Tibial nerve (tissue), 4 donors: ENCODE measurements at regions not wholly inside any gene's neighbourhood (a gene's known extent, or its start where the extent isn't known, plus 50 kb on each side); places are given as distances from the start of the nearest gene placed in this dataset.

ENCODE experiments used
- DNase-seq, 2 donors: peaks; one replicate each; pipeline ENCODE4 v3.0.0-alpha.2; 2019; ENCODE audit warnings: low spot score in 2 of 2
- H3K27ac ChIP-seq, 4 donors: fragments of 200-600 bp; sonication (generic) in 3 of 4; one replicate each; pipeline ENCODE4 v1.5.1; 2017 to 2019; ENCODE audit warnings: mild to moderate bottlenecking in 1 of 4
- H3K27me3 ChIP-seq, 2 donors: fragments of 200-600 bp; sonication (generic) in 1 of 2; one replicate each; pipeline versions ENCODE4 v1.5.1 to v1.6.0; 2017 to 2019
- H3K36me3 ChIP-seq, 3 donors: fragments of 200-600 bp; sonication (generic); one replicate each; pipeline ENCODE4 v1.5.1; 2018 to 2019
- H3K4me1 ChIP-seq, 4 donors: fragments of 200-600 bp; sonication (generic) in 3 of 4; one replicate each; pipeline ENCODE4 v1.5.1; 2017 to 2019
- H3K4me3 ChIP-seq, 4 donors: fragments of 200-600 bp; sonication (generic) in 3 of 4; one replicate each; pipeline ENCODE4 v1.5.1; 2017 to 2019; ENCODE audit warnings: mild to moderate bottlenecking in 1 of 4, moderate library complexity in 1 of 4
- H3K9me3 ChIP-seq, 4 donors: fragments of 200-600 bp; sonication (generic) in 3 of 4; one replicate each; pipeline ENCODE4 v1.5.1; 2017 to 2019
- EP300 ChIP-seq, 2 donors: sonication (generic); formaldehyde crosslinking; IDR thresholded peaks; one replicate each; pipeline ENCODE4 v1.6.1; 2017; ENCODE audit warnings: antibody characterized with exemption in 2 of 2, mild to moderate bottlenecking in 1 of 2
- POLR2A ChIP-seq, 2 donors: fragments of 450-650 bp; IDR thresholded peaks; one replicate each; pipeline ENCODE4 v1.6.1; 2017; ENCODE audit warnings: antibody characterized with exemption in 2 of 2, mild to moderate bottlenecking in 2 of 2, moderate library complexity in 2 of 2
- WGBS, 2 donors: methylation state at CpG; one replicate each; pipeline ENCODE4 v1.1.5; 2018; 5-methylcytosine and 5-hydroxymethylcytosine counted together
- TF ChIP-seq, protein P1 (sequence below), 5 experiments: fragments of 200-600 bp in 3 of 5; fragments of 450-650 bp in 2 of 5; sonication (generic) in 3 of 5; IDR thresholded peaks; one replicate each; pipeline ENCODE4 v1.5.1; 2016 to 2019; ENCODE audit warnings: antibody characterized with exemption in 5 of 5, mild to moderate bottlenecking in 3 of 5, moderate library complexity in 2 of 5

DNA sequence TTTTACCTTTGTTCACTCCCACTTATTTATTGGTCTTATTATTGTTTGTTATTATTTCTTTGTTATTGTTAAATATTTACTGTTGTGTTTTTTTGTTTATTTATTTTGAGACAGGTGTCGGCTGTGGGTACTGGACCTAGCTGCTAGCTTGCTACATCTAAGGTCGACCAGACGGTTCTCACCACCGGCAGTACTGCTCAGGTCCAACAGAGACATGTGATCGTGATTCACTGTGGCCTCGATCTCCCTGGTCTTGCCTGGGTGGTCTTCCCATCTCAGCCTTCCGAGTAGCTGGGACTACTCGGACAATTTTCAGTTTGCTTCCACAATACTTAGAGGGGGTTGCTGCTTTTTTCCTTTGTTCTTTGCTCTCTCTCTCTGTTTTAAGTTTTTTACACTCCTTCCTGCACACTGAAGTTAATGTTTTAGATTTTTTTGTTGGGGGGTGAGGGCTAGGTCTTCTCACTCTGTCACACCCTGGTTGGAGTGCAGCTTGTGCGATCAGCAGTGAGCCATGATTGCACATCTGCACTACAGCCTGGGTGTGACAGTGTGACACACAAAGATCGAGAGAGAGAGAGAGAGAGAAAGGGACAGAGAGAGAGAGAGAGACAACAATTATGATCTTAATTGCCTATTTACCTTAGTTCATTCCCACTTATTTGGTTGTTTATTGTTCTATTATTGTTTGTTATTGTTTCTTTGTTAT is 1432.4 kb downstream of the UQCRFS1 start:
- 77 to 98% methylated on average over 10 of the region's 10 CpGs for WGBS, 2 donors
- Histone ChIP-seq H3K9me3 (no peaks in the 10 kb centered on the region), H3K4me3 (no peak overlapping the region), H3K4me1 (no peaks in the 10 kb centered on the region), H3K27me3 (no peaks in the 10 kb centered on the region), H3K27ac (no peak overlapping the region), H3K36me3 (peaks cover 0 to 22% (median 0%) of the 10 kb centered on the region in 3 donors)
- TF ChIP-seq POLR2A (IDR thresholded peaks at IDR 0.05): no peak
- TF ChIP-seq EP300 (IDR thresholded peaks at IDR 0.05): no peak
- TF ChIP-seq, protein P1, sequence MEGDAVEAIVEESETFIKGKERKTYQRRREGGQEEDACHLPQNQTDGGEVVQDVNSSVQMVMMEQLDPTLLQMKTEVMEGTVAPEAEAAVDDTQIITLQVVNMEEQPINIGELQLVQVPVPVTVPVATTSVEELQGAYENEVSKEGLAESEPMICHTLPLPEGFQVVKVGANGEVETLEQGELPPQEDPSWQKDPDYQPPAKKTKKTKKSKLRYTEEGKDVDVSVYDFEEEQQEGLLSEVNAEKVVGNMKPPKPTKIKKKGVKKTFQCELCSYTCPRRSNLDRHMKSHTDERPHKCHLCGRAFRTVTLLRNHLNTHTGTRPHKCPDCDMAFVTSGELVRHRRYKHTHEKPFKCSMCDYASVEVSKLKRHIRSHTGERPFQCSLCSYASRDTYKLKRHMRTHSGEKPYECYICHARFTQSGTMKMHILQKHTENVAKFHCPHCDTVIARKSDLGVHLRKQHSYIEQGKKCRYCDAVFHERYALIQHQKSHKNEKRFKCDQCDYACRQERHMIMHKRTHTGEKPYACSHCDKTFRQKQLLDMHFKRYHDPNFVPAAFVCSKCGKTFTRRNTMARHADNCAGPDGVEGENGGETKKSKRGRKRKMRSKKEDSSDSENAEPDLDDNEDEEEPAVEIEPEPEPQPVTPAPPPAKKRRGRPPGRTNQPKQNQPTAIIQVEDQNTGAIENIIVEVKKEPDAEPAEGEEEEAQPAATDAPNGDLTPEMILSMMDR (IDR thresholded peaks at IDR 0.05): no peak
- DNase-seq: no peak

DNA sequence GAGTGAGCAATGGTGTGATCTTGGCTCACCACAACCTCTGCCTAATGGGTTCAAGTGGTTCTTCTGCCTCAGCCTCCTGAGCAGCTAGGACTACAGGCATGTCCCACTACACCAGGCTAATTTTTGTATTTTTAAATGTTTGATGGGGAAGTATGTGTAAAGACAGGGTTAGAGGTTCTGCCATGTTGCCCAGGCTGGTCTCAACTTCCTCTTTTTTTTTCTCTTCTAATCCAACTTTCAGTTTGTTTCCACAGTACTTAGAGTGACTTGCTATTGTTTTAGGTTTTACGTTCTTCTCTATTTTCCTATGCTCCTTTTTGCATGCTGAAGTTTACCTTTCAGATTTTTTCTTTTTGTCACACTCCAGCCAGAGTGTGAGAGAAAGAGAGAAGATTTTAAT is 1433.0 kb downstream of the UQCRFS1 start:
- H3K27me3 ChIP-seq: no peaks in the 10 kb centered on the region
- WGBS, 2 donors: 86 to 91% methylated on average over 1 of the region's 1 CpG
- H3K9me3 ChIP-seq: no peaks in the 10 kb centered on the region
- no peak for DNase-seq
- no peak for TF ChIP-seq POLR2A (IDR thresholded peaks at IDR 0.05)
- TF ChIP-seq, protein P1 (IDR thresholded peaks at IDR 0.05): no peak
- TF ChIP-seq EP300 (IDR thresholded peaks at IDR 0.05): no peak
- H3K36me3 ChIP-seq: peaks cover 0 to 25% (median 0%) of the 10 kb centered on the region in 3 donors
- no peak overlapping the region for H3K4me3 ChIP-seq
- H3K4me1 ChIP-seq: no peaks in the 10 kb centered on the region
- H3K27ac ChIP-seq: no peak overlapping the region

DNA sequence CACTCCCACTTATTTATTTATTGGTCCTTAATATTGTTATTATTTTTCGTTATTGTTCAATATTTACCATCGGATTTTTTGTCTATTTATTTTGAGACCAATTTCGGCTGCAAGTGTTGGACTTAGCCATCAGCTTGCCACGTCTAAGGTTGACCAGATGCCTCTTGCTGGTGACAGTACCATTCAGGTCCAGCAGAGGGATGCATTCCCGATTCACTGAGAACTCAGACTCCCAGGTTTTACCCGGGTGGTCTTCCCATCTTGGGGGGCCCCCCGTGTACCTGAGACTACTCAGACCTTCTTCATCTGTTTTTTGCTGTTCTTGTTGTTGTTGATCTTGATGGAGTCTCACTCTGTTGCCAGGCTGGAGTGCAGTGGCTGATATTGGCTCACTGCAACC is 1435.2 kb downstream of the UQCRFS1 start:
- peaks cover 0 to 12% (median 0%) of the 10 kb centered on the region in 4 donors for H3K9me3 ChIP-seq
- H3K36me3 ChIP-seq: peaks cover 0 to 34% (median 0%) of the 10 kb centered on the region in 3 donors
- no peak overlapping the region for H3K27ac ChIP-seq
- no peaks in the 10 kb centered on the region for H3K27me3 ChIP-seq
- TF ChIP-seq EP300 (IDR thresholded peaks at IDR 0.05) (no peak), POLR2A (IDR thresholded peaks at IDR 0.05) (no peak)
- TF ChIP-seq, protein P1 (IDR thresholded peaks at IDR 0.05): no peak
- no peaks in the 10 kb centered on the region for H3K4me1 ChIP-seq
- 96% methylated on average over 7 of the region's 7 CpGs for WGBS, 2 donors
- no peak overlapping the region for H3K4me3 ChIP-seq
- DNase-seq: no peak

DNA sequence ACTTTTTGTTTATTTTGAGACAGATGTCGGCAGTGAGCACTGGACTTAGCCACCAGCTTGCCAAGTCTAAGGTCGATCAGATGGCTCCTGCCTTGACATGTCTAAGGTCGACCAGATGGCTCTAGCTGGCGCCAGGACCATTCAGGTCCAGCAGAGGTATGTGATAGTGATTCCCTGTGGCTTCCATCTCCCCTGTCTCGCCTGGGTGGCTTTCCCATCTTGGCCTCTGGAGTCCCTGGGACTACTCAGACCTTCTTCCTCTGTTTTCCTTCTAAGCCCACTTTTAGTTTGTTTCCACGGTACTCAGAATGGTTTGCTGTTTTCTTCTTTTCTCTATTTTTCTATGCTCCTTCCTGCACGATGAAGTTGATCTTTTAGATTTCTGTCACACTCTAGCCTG is 1435.7 kb downstream of the UQCRFS1 start:
- peaks cover 0 to 39% (median 0%) of the 10 kb centered on the region in 3 donors for H3K36me3 ChIP-seq
- H3K27ac ChIP-seq: no peak overlapping the region
- WGBS, 2 donors: 95% methylated on average over 7 of the region's 7 CpGs
- peaks cover 0 to 17% (median under 1%) of the 10 kb centered on the region in 4 donors for H3K9me3 ChIP-seq
- no peak for DNase-seq
- H3K27me3 ChIP-seq: no peaks in the 10 kb centered on the region
- no peaks in the 10 kb centered on the region for H3K4me1 ChIP-seq
- TF ChIP-seq EP300 (IDR thresholded peaks at IDR 0.05) (no peak), POLR2A (IDR thresholded peaks at IDR 0.05) (no peak)
- TF ChIP-seq, protein P1 (IDR thresholded peaks at IDR 0.05): no peak
- H3K4me3 ChIP-seq: no peak overlapping the region

DNA sequence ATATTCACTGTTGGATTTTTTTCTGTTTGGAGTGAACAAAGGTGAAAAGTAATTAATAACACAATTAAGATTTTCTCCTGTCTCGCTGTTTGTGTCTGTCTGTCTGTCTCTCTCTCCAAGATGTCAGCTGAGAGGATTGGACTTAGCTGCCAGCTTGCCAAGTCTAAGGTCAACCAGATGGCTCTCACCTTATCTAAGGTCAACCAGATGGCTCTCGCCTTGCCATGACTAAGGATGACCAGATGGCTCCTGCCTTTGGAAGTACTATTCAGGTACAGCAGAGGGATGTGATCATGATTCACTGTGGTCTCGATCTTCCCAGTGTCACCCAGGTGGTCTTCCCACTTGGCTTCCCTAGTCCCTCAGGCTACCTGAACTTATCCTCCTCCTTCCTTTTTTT is 1436.4 kb downstream of the UQCRFS1 start:
- no peak overlapping the region for H3K27ac ChIP-seq
- H3K4me3 ChIP-seq: no peak overlapping the region
- WGBS, 2 donors: 90 to 96% methylated on average over 3 of the region's 3 CpGs
- peaks cover 0 to 42% (median 0%) of the 10 kb centered on the region in 3 donors for H3K36me3 ChIP-seq
- TF ChIP-seq, protein P1 (IDR thresholded peaks at IDR 0.05): no peak
- TF ChIP-seq POLR2A (IDR thresholded peaks at IDR 0.05) (no peak), EP300 (IDR thresholded peaks at IDR 0.05) (no peak)
- no peak for DNase-seq
- H3K4me1 ChIP-seq: no peaks in the 10 kb centered on the region
- no peaks in the 10 kb centered on the region for H3K27me3 ChIP-seq
- H3K9me3 ChIP-seq: peaks cover 0 to 24% (median 1%) of the 10 kb centered on the region in 4 donors
